ENCODE measurements at regions not wholly inside any gene's neighbourhood (a gene's known extent, or its start where the extent isn't known, plus 50 kb on each side); places are given as distances from the start of the nearest gene placed in this dataset.

- Histone ChIP-seq H3K27me3 (replicated peaks in 1 of 7) (peaks cover 0 to 15% (median 0%) of the 10 kb centered on the region in 7 donors), H3K4me1 (no peaks in the 10 kb centered on the region), H3K36me3 (no peaks in the 10 kb centered on the region), H3K4me3 (no peak overlapping the region), H3K27ac (no peak overlapping the region), H3K9me3 (peaks cover 0 to 35% (median 30%) of the 10 kb centered on the region in 8 donors)
- no peak for TF ChIP-seq POLR2AphosphoS5 (IDR thresholded peaks at IDR 0.05)
- 78 to 82% (median 80%) methylated on average over 9 of the region's 9 CpGs for WGBS, 5 donors
- intact Hi-C loops (cut with DNase I; ENCODE audit: low total_unique reads): no loop called here
- no peak for DNase-seq
Observed at GRCh38 chr22:47318041-47318737, 555.7 kb downstream of the TBC1D22A start.

GRCh38 chr22:47315862-47316419 lies 553.5 kb downstream of the TBC1D22A start:
- no peaks in the 10 kb centered on the region for H3K4me1 ChIP-seq
- TF ChIP-seq POLR2AphosphoS5 (IDR thresholded peaks at IDR 0.05) (no peak), POLR2A (IDR thresholded peaks at IDR 0.05) (no peak), CTCF (IDR thresholded peaks at IDR 0.05 in 8 of 11, conservative IDR thresholded peaks at IDR 0.05 in 3 of 11) (no peak)
- intact Hi-C loops (cut with DNase I; ENCODE audit: low total_unique reads): no loop called here
- no peak overlapping the region for H3K27ac ChIP-seq
- no peaks in the 10 kb centered on the region for H3K36me3 ChIP-seq
- no peak overlapping the region for H3K4me3 ChIP-seq
- peaks cover 0 to 26% (median 22%) of the 10 kb centered on the region in 8 donors for H3K9me3 ChIP-seq
- no peak for DNase-seq
- WGBS, 5 donors: 36 to 48% (median 38%) methylated on average over 7 of the region's 7 CpGs
- H3K27me3 ChIP-seq (replicated peaks in 1 of 7): peaks cover 0 to 15% (median 0%) of the 10 kb centered on the region in 7 donors

- H3K27ac ChIP-seq: no peak overlapping the region
- intact Hi-C loops (cut with DNase I; ENCODE audit: low total_unique reads): no loop called here
- H3K36me3 ChIP-seq: no peaks in the 10 kb centered on the region
- peaks cover 0 to 18% (median 9%) of the 10 kb centered on the region in 8 donors for H3K9me3 ChIP-seq
- DNase-seq: no peak
- WGBS, 5 donors: 73 to 91% (median 86%) methylated on average over 1 of the region's 1 CpG
- peaks cover 0 to 4% (median 0%) of the 10 kb centered on the region in 6 donors for H3K4me1 ChIP-seq
- TF ChIP-seq POLR2A (IDR thresholded peaks at IDR 0.05) (no peak), CTCF (IDR thresholded peaks at IDR 0.05 in 8 of 11, conservative IDR thresholded peaks at IDR 0.05 in 3 of 11) (no peak), POLR2AphosphoS5 (IDR thresholded peaks at IDR 0.05) (no peak)
- no peaks in the 10 kb centered on the region for H3K27me3 ChIP-seq (replicated peaks in 1 of 7)
- H3K4me3 ChIP-seq: no peak overlapping the region
Observed at GRCh38 chr22:47310601-47311000, 548.2 kb downstream of the TBC1D22A start.

GRCh38 chr22:47309946-47310345 lies 547.5 kb downstream of the TBC1D22A start:
- Histone ChIP-seq H3K9me3 (peaks cover 0 to 18% (median 9%) of the 10 kb centered on the region in 8 donors), H3K36me3 (no peaks in the 10 kb centered on the region), H3K4me1 (peaks cover 0 to 4% (median 0%) of the 10 kb centered on the region in 6 donors), H3K4me3 (no peak overlapping the region), H3K27ac (no peak overlapping the region), H3K27me3 (replicated peaks in 1 of 7) (no peaks in the 10 kb centered on the region)
- no peak for TF ChIP-seq POLR2AphosphoS5 (IDR thresholded peaks at IDR 0.05)
- TF ChIP-seq CTCF (IDR thresholded peaks at IDR 0.05 in 8 of 11, conservative IDR thresholded peaks at IDR 0.05 in 3 of 11): no peak
- no peak for TF ChIP-seq POLR2A (IDR thresholded peaks at IDR 0.05)
- WGBS, 5 donors: 88 to 95% (median 92%) methylated on average over 4 of the region's 4 CpGs
- DNase-seq: no peak
- intact Hi-C loops (cut with DNase I; ENCODE audit: low total_unique reads): no loop called here

Measured in spleen (tissue), 11 donors.